IMR-90 (cell line): ENCODE measurements at regions not wholly inside any gene's neighbourhood (a gene's known extent, or its start where the extent isn't known, plus 50 kb on each side); places are given as distances from the start of the nearest gene placed in this dataset.

Experiments
- ATAC-seq: fragments of 200-7000 bp; cut with Tn5 transposase; 2 replicates; pipeline ENCODE4 v1.9.1; 2020; ENCODE audit warnings: low read depth, mild to moderate bottlenecking, moderate library complexity
- BruUV-seq: library from RNA; stranded (reverse); fragments of 400-500 nt; replicated peaks from 2 replicates; lab custom pipeline; 2021; lab: Mats Ljungman, UMichigan
- CTCF ChIA-PET: fragments of 300-600 bp; formaldehyde crosslinking; extraction: SDS; loops from one replicate; lab custom pipeline; 2021; ENCODE audit warnings: antibody characterized with exemption; lab: Yijun Ruan, JAX
- POLR2A ChIA-PET: fragments of 300-600 bp; sonication (Branson Sonifier 250); formaldehyde crosslinking; loops from one replicate; lab custom pipeline; 2022; ENCODE audit warnings: antibody characterized with exemption; ENCODE audit not compliant: unreplicated experiment; lab: Charles Lee
- DNase-seq: peaks from one replicate; pipeline ENCODE4 v3.0.0; 2013
- H2AFZ ChIP-seq: replicated peaks from 2 replicates; pipeline ENCODE3; 2013; ENCODE audit warnings: low read length, mild to moderate bottlenecking; ENCODE audit not compliant: poor library complexity
- H2AK5ac ChIP-seq: 2 replicates; pipeline ENCODE4 v1.6.1; 2013; ENCODE audit warnings: low read depth, low read length, inconsistent platforms
- H2AK9ac ChIP-seq: replicated peaks from 2 replicates; pipeline ENCODE3; 2013; ENCODE audit warnings: mild to moderate bottlenecking, low read depth, low read length, moderate library complexity; ENCODE audit not compliant: poor library complexity
- H2BK120ac ChIP-seq: 2 replicates; pipeline ENCODE4 v1.6.1; 2013; ENCODE audit warnings: low read depth, low read length, inconsistent platforms
- H2BK15ac ChIP-seq: 3 replicates; pipeline ENCODE4 v1.6.1; 2013; ENCODE audit warnings: low read depth, low read length, inconsistent platforms
- H2BK20ac ChIP-seq: 2 replicates; pipeline ENCODE4 v1.6.1; 2013; ENCODE audit warnings: low read depth, mild to moderate bottlenecking, inconsistent platforms, low read length, moderate library complexity
- H2BK5ac ChIP-seq: 2 replicates; pipeline ENCODE4 v1.6.1; 2013; ENCODE audit warnings: mild to moderate bottlenecking, low read depth, low read length, inconsistent platforms; ENCODE audit not compliant: poor library complexity, severe bottlenecking
- H3K14ac ChIP-seq: replicated peaks from 2 replicates; pipeline ENCODE4 v1.6.1; 2013; ENCODE audit warnings: low read depth, low read length, inconsistent platforms
- H3K18ac ChIP-seq: 2 replicates; pipeline ENCODE4 v1.6.1; 2013; ENCODE audit warnings: low read depth, low read length, control low read depth
- H3K23ac ChIP-seq: 2 replicates; pipeline ENCODE4 v1.6.1; 2013; ENCODE audit warnings: low read depth, low read length, inconsistent platforms
- H3K27ac ChIP-seq: 2 replicates; pipeline ENCODE4 v1.5.1; 2013; ENCODE audit warnings: mild to moderate bottlenecking, control low read depth, low read length; ENCODE audit not compliant: insufficient read depth
- H3K27me3 ChIP-seq: 2 replicates; pipeline ENCODE4 v1.6.1; 2013; ENCODE audit warnings: low read length; ENCODE audit not compliant: control insufficient read depth, insufficient read depth
- H3K36me3 ChIP-seq: 2 replicates; pipeline ENCODE4 v1.6.1; 2013; ENCODE audit warnings: low read length, mixed read lengths; ENCODE audit not compliant: control insufficient read depth, insufficient read depth
- H3K4ac ChIP-seq: 2 replicates; pipeline ENCODE4 v1.6.1; 2013; ENCODE audit warnings: low read depth, low read length, inconsistent platforms
- H3K4me1 ChIP-seq: 2 replicates; pipeline ENCODE4 v1.6.1; 2013; ENCODE audit warnings: low read length, mixed read lengths; ENCODE audit not compliant: control insufficient read depth, insufficient read depth
- H3K4me2 ChIP-seq: 2 replicates; pipeline ENCODE4 v1.6.1; 2013; ENCODE audit warnings: low read depth, mild to moderate bottlenecking, control low read depth, low read length, moderate library complexity
- H3K4me3 ChIP-seq: 2 replicates; pipeline ENCODE4 v1.5.1; 2013; ENCODE audit warnings: low read depth, mild to moderate bottlenecking, control low read depth, low read length, moderate library complexity; ENCODE audit not compliant: insufficient read depth
- H3K56ac ChIP-seq: 2 replicates; pipeline ENCODE4 v1.6.1; 2013; ENCODE audit warnings: low read length, inconsistent platforms; ENCODE audit not compliant: insufficient read depth; ENCODE audit errors: extremely low read depth
- H3K79me1 ChIP-seq, 2 experiments: 2 replicates each; pipeline ENCODE4 v1.6.1; 2013; ENCODE audit warnings: low read length in 2 of 2, inconsistent platforms in 1 of 2, low read depth in 1 of 2
- H3K9ac ChIP-seq: 2 replicates; pipeline ENCODE4 v1.6.1; 2013; ENCODE audit warnings: low read depth, low read length, control low read depth
- H3K9me1 ChIP-seq: 2 replicates; pipeline ENCODE4 v1.6.1; 2013; ENCODE audit warnings: low read length, inconsistent platforms; ENCODE audit not compliant: insufficient read depth
- H3K9me3 ChIP-seq: 2 replicates; pipeline ENCODE4 v1.6.1; 2013; ENCODE audit warnings: low read length; ENCODE audit not compliant: control insufficient read depth, insufficient read depth
- H4K20me1 ChIP-seq: 2 replicates; pipeline ENCODE4 v1.6.1; 2013; ENCODE audit warnings: low read length, inconsistent platforms; ENCODE audit not compliant: insufficient read depth
- H4K5ac ChIP-seq: 2 replicates; pipeline ENCODE4 v1.6.1; 2013; ENCODE audit warnings: mild to moderate bottlenecking, low read depth, low read length, control low read depth
- H4K8ac ChIP-seq, 2 experiments: 2 replicates each; pipeline ENCODE4 v1.6.1; 2013; ENCODE audit warnings: low read depth in 2 of 2, low read length in 2 of 2, control low read depth in 1 of 2, inconsistent platforms in 1 of 2
- H4K91ac ChIP-seq: 2 replicates; pipeline ENCODE4 v1.6.1; 2013; ENCODE audit warnings: low read depth, low read length, inconsistent platforms; ENCODE audit not compliant: insufficient read depth
- CEBPB ChIP-seq: IDR thresholded peaks from 2 replicates; pipeline ENCODE4 v1.6.1; 2012; ENCODE audit warnings: low read depth, low read length, improper control_type of control experiment
- CHD1 ChIP-seq: IDR thresholded peaks from 2 replicates; pipeline ENCODE4 v1.6.1; 2012; ENCODE audit warnings: low read depth, low read length, improper control_type of control experiment
- CTCF ChIP-seq: conservative IDR thresholded peaks from 2 replicates; pipeline ENCODE4 v1.5.1; 2012; ENCODE audit warnings: mild to moderate bottlenecking, low read depth, low read length, improper control_type of control experiment
- ELK1 ChIP-seq: fragments of 150-350 bp; IDR thresholded peaks from 2 replicates; pipeline ENCODE4 v1.6.1; 2016; ENCODE audit warnings: low read depth, mild to moderate bottlenecking, low read length, moderate library complexity, borderline replicate concordance
- FOS ChIP-seq: fragments of 150-350 bp; IDR thresholded peaks from 2 replicates; pipeline ENCODE4 v1.6.1; 2016; ENCODE audit warnings: low read depth, low read length
- MAFK ChIP-seq: IDR thresholded peaks from 2 replicates; pipeline ENCODE4 v1.6.1; 2012; ENCODE audit warnings: low read depth, low read length, improper control_type of control experiment
- MAZ ChIP-seq: IDR thresholded peaks from 2 replicates; pipeline ENCODE4 v1.6.1; 2012; ENCODE audit warnings: low read depth, mild to moderate bottlenecking, low read length, improper control_type of control experiment, moderate library complexity, borderline replicate concordance
- MXI1 ChIP-seq: IDR thresholded peaks from 2 replicates; pipeline ENCODE4 v1.6.1; 2012; ENCODE audit warnings: low read depth, mild to moderate bottlenecking, low read length, moderate library complexity, borderline replicate concordance
- NFE2L2 ChIP-seq: fragments of 150-350 bp; IDR thresholded peaks from 2 replicates; pipeline ENCODE4 v1.6.1; 2016; ENCODE audit warnings: low read depth, mild to moderate bottlenecking, low read length
- POLR2A ChIP-seq: IDR thresholded peaks from 2 replicates; pipeline ENCODE4 v1.6.1; 2012; ENCODE audit warnings: mild to moderate bottlenecking, low read depth, low read length
- RAD21 ChIP-seq: IDR thresholded peaks from 2 replicates; pipeline ENCODE4 v1.6.1; 2012; ENCODE audit warnings: low read length, improper control_type of control experiment
- RCOR1 ChIP-seq: IDR thresholded peaks from 2 replicates; pipeline ENCODE4 v1.6.1; 2012; ENCODE audit warnings: mild to moderate bottlenecking, low read length, improper control_type of control experiment; ENCODE audit not compliant: insufficient replicate concordance
- RFX5 ChIP-seq: IDR thresholded peaks from 2 replicates; pipeline ENCODE4 v1.8.0; 2012; ENCODE audit warnings: low read depth, mild to moderate bottlenecking, low read length, moderate library complexity
- SMC3 ChIP-seq: fragments of 150-350 bp; IDR thresholded peaks from 2 replicates; pipeline ENCODE4 v1.6.1; 2016; ENCODE audit warnings: low read depth, mild to moderate bottlenecking, antibody characterized with exemption, low read length, moderate library complexity
- USF2 ChIP-seq: fragments of 150-350 bp; IDR thresholded peaks from 2 replicates; pipeline ENCODE4 v1.6.1; 2017; ENCODE audit warnings: mild to moderate bottlenecking, antibody characterized with exemption, low read length, low read depth
- WGBS, 2 experiments: methylation state at CpG; one replicate each; pipeline versions ENCODE4 v1.1.5 to v1.1.7; 2013; ENCODE audit warnings: missing lambda C conversion rate in 2 of 2; ENCODE audit not compliant: insufficient read length in 1 of 2; ENCODE audit errors: extremely low coverage in 2 of 2; 5-methylcytosine and 5-hydroxymethylcytosine counted together
- dilution Hi-C: fragments of 300-500 bp; cut with HindIII; formaldehyde crosslinking; loops from one replicate; pipeline ENCODE4 v1.14.3; 2018; ENCODE audit warnings: low sequenced_read_pairs; ENCODE audit not compliant: unreplicated experiment
- in situ Hi-C: fragments of 300-500 bp; cut with MboI; formaldehyde crosslinking; loops from 3 replicates; pipeline ENCODE4 v1.14.3; 2019; ENCODE audit warnings: low sequenced_read_pairs, inconsistent platforms, mixed read lengths
- intact Hi-C: fragments of 100-400 bp; cut with micrococcal nuclease; formaldehyde crosslinking; loops from 2 replicates; pipeline ENCODE4 v1.10.0; 2022

- no TSS peak for BruUV-seq
These were observed 94.5 kb upstream of the SHB start for GRCh38 chr9:38163518-38163917.

More at GRCh38 chr9:38163518-38163917, 94.5 kb upstream of the SHB start:
- H3K4me3 ChIP-seq = no peak overlapping the region
- no peak overlapping the region for H3K27ac ChIP-seq
- no peaks in the 10 kb centered on the region for H3K79me1 ChIP-seq
- H3K18ac ChIP-seq = no peak overlapping the region
- no peak overlapping the region for H3K23ac ChIP-seq
- no peak overlapping the region for H2AK5ac ChIP-seq
- H4K20me1 ChIP-seq = no peaks in the 10 kb centered on the region
- H2BK5ac ChIP-seq = no peak overlapping the region
- in situ Hi-C loops = loop anchor here (5.0 kb wide), 1 partner anchor 251 kb away; no protein-coding TSS in a partner anchor
- H3K36me3 ChIP-seq = no peaks in the 10 kb centered on the region
- H4K8ac ChIP-seq = no peak overlapping the region
- ATAC-seq (no peak), DNase-seq (no peak)
- no peak overlapping the region for H2AFZ ChIP-seq
- H2AK9ac ChIP-seq = no peak overlapping the region
- H3K4me2 ChIP-seq = no peak overlapping the region
- WGBS, 2 experiments = no CpG with 5 or more reads among the region's 3 CpGs
- no peak overlapping the region for H3K9ac ChIP-seq
- H3K14ac ChIP-seq = no peak overlapping the region
- H3K27me3 ChIP-seq = peaks cover 23% of the 10 kb centered on the region
- H3K9me3 ChIP-seq = no peaks in the 10 kb centered on the region
- TF ChIP-seq CTCF (no peak), NFE2L2 (no peak), FOS (no peak), ELK1 (no peak), CHD1 (no peak), RFX5 (no peak), MAFK (no peak), USF2 (no peak), POLR2A (no peak), RAD21 (no peak), MAZ (no peak), SMC3 (no peak), RCOR1 (no peak), MXI1 (no peak), CEBPB (no peak)
- dilution Hi-C loops = no loop called here
- H3K4ac ChIP-seq = no peak overlapping the region
- no peak overlapping the region for H4K5ac ChIP-seq
- H2BK15ac ChIP-seq = no peak overlapping the region
- H2BK20ac ChIP-seq = no peak overlapping the region
- CTCF ChIA-PET = no interaction called here
- POLR2A ChIA-PET = no interaction called here
- no peaks in the 10 kb centered on the region for H3K9me1 ChIP-seq
- intact Hi-C loops = loop anchor here (5.0 kb wide), 1 partner anchor 76 kb away; no protein-coding TSS in a partner anchor
- H3K4me1 ChIP-seq = no peaks in the 10 kb centered on the region
- no peak overlapping the region for H2BK120ac ChIP-seq
- H4K91ac ChIP-seq = no peak overlapping the region
- H3K56ac ChIP-seq = no peak overlapping the region
